PFSK-1 (cell line): ENCODE measurements at regions not wholly inside any gene's neighbourhood (a gene's known extent, or its start where the extent isn't known, plus 50 kb on each side); places are given as distances from the start of the nearest gene placed in this dataset.

Experiments
- FOXP2 ChIP-seq: optimal IDR thresholded peaks from 2 replicates; pipeline ENCODE3; 2011; ENCODE audit warnings: borderline replicate concordance, control low read depth, inconsistent platforms; ENCODE audit not compliant: insufficient read depth; ENCODE audit errors: extremely low read length, extremely low read depth
- POLR2AphosphoS5 ChIP-seq: IDR thresholded peaks from 2 replicates; pipeline ENCODE4 v1.6.1; 2012; ENCODE audit warnings: low read depth, mild to moderate bottlenecking, control low read depth, low read length, moderate library complexity
- REST ChIP-seq, 2 experiments: IDR thresholded peaks; 2 replicates each; pipeline versions ENCODE4 v1.6.1 to v1.8.0; 2011 to 2012; ENCODE audit warnings: low read depth in 2 of 2, low read length in 2 of 2, control low read depth in 1 of 2, inconsistent platforms in 1 of 2, mild to moderate bottlenecking in 1 of 2, moderate library complexity in 1 of 2; ENCODE audit not compliant: insufficient read depth in 1 of 2
- SIN3A ChIP-seq: IDR thresholded peaks from 2 replicates; pipeline ENCODE4 v1.6.1; 2012; ENCODE audit warnings: mild to moderate bottlenecking, low read length, moderate library complexity, borderline replicate concordance; ENCODE audit not compliant: insufficient read depth
- TAF1 ChIP-seq: IDR thresholded peaks from 2 replicates; pipeline ENCODE4 v1.6.1; 2012; ENCODE audit warnings: low read length, control low read depth, borderline replicate concordance; ENCODE audit not compliant: insufficient read depth

GRCh38 chr7:130973637-130974036 is 239.6 kb upstream of the KLF14 start:
- no peak for TF ChIP-seq TAF1
- no peak for TF ChIP-seq POLR2AphosphoS5
- TF ChIP-seq REST (IDR thresholded peaks at IDR 0.05; ENCODE audit: insufficient read depth in 1 of 2, low read depth in 2 of 2, low read length in 2 of 2): no peak
- no peak for TF ChIP-seq SIN3A
- TF ChIP-seq FOXP2: no peak
